ENCODE measurements at regions not wholly inside any gene's neighbourhood (a gene's known extent, or its start where the extent isn't known, plus 50 kb on each side); places are given as distances from the start of the nearest gene placed in this dataset.

DNA sequence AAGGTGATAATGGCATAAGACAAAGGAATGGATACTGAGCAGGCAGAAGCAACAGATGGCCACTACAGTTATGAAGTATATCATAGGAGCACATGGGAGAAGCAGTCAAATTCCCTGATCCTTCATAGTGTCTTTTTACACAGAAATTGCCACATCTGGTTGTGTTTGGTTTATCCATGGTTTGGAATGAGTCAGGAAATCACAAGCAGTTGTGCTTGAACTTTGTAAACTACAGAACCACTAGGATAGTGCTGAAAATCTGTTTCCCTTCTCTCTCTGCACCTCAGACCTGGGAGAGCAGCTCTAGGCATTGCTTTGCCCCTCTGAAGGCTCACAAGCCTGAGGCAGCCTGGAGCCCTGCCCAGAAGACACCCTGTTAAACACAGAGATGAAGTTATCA, 134.0 kb downstream of the DMRT2 start:
- no peak for TF ChIP-seq EZH2 (IDR thresholded peaks at IDR 0.05; ENCODE audit: borderline replicate concordance, low read length)
- TF ChIP-seq, protein P1, sequence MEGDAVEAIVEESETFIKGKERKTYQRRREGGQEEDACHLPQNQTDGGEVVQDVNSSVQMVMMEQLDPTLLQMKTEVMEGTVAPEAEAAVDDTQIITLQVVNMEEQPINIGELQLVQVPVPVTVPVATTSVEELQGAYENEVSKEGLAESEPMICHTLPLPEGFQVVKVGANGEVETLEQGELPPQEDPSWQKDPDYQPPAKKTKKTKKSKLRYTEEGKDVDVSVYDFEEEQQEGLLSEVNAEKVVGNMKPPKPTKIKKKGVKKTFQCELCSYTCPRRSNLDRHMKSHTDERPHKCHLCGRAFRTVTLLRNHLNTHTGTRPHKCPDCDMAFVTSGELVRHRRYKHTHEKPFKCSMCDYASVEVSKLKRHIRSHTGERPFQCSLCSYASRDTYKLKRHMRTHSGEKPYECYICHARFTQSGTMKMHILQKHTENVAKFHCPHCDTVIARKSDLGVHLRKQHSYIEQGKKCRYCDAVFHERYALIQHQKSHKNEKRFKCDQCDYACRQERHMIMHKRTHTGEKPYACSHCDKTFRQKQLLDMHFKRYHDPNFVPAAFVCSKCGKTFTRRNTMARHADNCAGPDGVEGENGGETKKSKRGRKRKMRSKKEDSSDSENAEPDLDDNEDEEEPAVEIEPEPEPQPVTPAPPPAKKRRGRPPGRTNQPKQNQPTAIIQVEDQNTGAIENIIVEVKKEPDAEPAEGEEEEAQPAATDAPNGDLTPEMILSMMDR (conservative IDR thresholded peaks at IDR 0.05 in 1 of 2, IDR thresholded peaks at IDR 0.05 in 1 of 2; ENCODE audit: extremely low read depth in 1 of 2, insufficient read depth in 1 of 2, low read depth in 1 of 2, low read length in 2 of 2): no peak

Measured in mammary epithelial cell (primary cell).